GM18507 (cell line): ENCODE measurements at regions not wholly inside any gene's neighbourhood (a gene's known extent, or its start where the extent isn't known, plus 50 kb on each side); places are given as distances from the start of the nearest gene placed in this dataset.
"Not testable (repeated sequence)": the region's sequence is repeated elsewhere in the genome, so short reads cannot be mapped to it uniquely, and the experiment has no call there.

Experiments
- DNase-seq: peaks from one replicate; pipeline ENCODE4 v3.0.0; 2011; ENCODE audit warnings: low read depth; ENCODE audit not compliant: insufficient read length; ENCODE audit errors: extremely low spot score
- FAIRE-seq: peaks from 2 replicates; lab custom pipeline; 2011; peaks lifted over from hg19 to GRCh38; lab: Jason Lieb, UNC

- DNase-seq, result no peak
- no peak for FAIRE-seq
Observed at GRCh38 chr5:56420323-56420722, 187.2 kb upstream of the ANKRD55 start.

GRCh38 chr5:56419667-56420066, 186.5 kb upstream of the ANKRD55 start:
- FAIRE-seq (no peak), DNase-seq (no peak)

GRCh38 chr5:56415356-56415765, 182.2 kb upstream of the ANKRD55 start:
- FAIRE-seq (peak; percentile 98), DNase-seq (peak; percentile 46)

GRCh38 chr5:56414066-56414465, 180.9 kb upstream of the ANKRD55 start:
- peak; percentile 70 for FAIRE-seq
- DNase-seq, result no peak

GRCh38 chr5:56413546-56413945, 180.4 kb upstream of the ANKRD55 start:
- no peak for DNase-seq
- FAIRE-seq, result no peak

GRCh38 chr5:56412601-56413379, 179.7 kb upstream of the ANKRD55 start:
- peak; percentile 97 for FAIRE-seq
- peak; percentile 26 for DNase-seq

GRCh38 chr5:56410696-56411095, 177.6 kb upstream of the ANKRD55 start:
- DNase-seq (no peak), FAIRE-seq (no peak)

- FAIRE-seq (no peak), DNase-seq (no peak)
Observed at GRCh38 chr5:56409331-56410190, 176.4 kb upstream of the ANKRD55 start.

GRCh38 chr5:56406838-56407237, 173.7 kb upstream of the ANKRD55 start:
- FAIRE-seq (no peak), DNase-seq (no peak)

GRCh38 chr5:56406221-56406620, 173.1 kb upstream of the ANKRD55 start:
- no peak for FAIRE-seq
- no peak for DNase-seq

- DNase-seq (no peak), FAIRE-seq (no peak)
Observed at GRCh38 chr5:56405116-56405908, 172.2 kb upstream of the ANKRD55 start.

GRCh38 chr5:56402266-56403220, 169.4 kb upstream of the ANKRD55 start:
- FAIRE-seq, result no peak
- no peak for DNase-seq

GRCh38 chr5:56397796-56398195, 164.7 kb upstream of the ANKRD55 start:
- not testable (repeated sequence) for FAIRE-seq, DNase-seq

- FAIRE-seq, result no peak
- DNase-seq, result no peak
Observed at GRCh38 chr5:56396634-56397033, 163.5 kb upstream of the ANKRD55 start.

- DNase-seq (no peak), FAIRE-seq (no peak)
Observed at GRCh38 chr5:56389261-56389660, 156.1 kb upstream of the ANKRD55 start.

- FAIRE-seq (no peak), DNase-seq (no peak)
Observed at GRCh38 chr5:56388229-56388985, 155.3 kb upstream of the ANKRD55 start.

- no peak for FAIRE-seq
- no peak for DNase-seq
Observed at GRCh38 chr5:56386046-56386445, 152.9 kb upstream of the ANKRD55 start.

GRCh38 chr5:56384186-56384585, 151.1 kb upstream of the ANKRD55 start:
- FAIRE-seq (no peak), DNase-seq (no peak)
